Transverse colon (tissue), 4 donors: ENCODE measurements at regions not wholly inside any gene's neighbourhood (a gene's known extent, or its start where the extent isn't known, plus 50 kb on each side); places are given as distances from the start of the nearest gene placed in this dataset.

Experiments used
- DNase-seq: peaks from one replicate; pipeline ENCODE4 v3.0.0-alpha.2; 2019
- H3K27ac ChIP-seq, 4 donors: fragments of 200-600 bp; sonication (generic); 2 replicates each; pipeline ENCODE4 v1.5.1; 2016 to 2018; ENCODE audit warnings: inconsistent platforms in 4 of 4
- H3K27me3 ChIP-seq: fragments of 200-600 bp; sonication (generic); 2 replicates; pipeline ENCODE4 v1.5.1; 2017; ENCODE audit warnings: inconsistent platforms
- H3K36me3 ChIP-seq, 4 donors: fragments of 200-600 bp; sonication (generic); 2 replicates each; pipeline ENCODE4 v1.5.1; 2017 to 2019; ENCODE audit warnings: inconsistent platforms in 4 of 4
- H3K4me1 ChIP-seq, 4 donors: fragments of 200-600 bp; sonication (generic); 2 replicates each; pipeline ENCODE4 v1.5.1; 2017 to 2020; ENCODE audit warnings: inconsistent platforms in 4 of 4
- H3K4me3 ChIP-seq, 4 donors: fragments of 200-600 bp; sonication (generic); 1 replicate in 1 of 4; 2 replicates in 3 of 4; pipeline versions ENCODE4 v1.5.1 to v1.6.1; 2017 to 2019; ENCODE audit warnings: inconsistent platforms in 4 of 4
- H3K9me3 ChIP-seq, 2 donors: fragments of 200-600 bp; sonication (generic); 2 replicates each; pipeline ENCODE4 v1.5.1; 2017 to 2019; ENCODE audit warnings: inconsistent platforms in 2 of 2
- CTCF ChIP-seq, 5 experiments: fragments of 200-600 bp in 3 of 5; fragments of 450-650 bp in 2 of 5; sonication (generic) in 3 of 5; IDR thresholded peaks; 1 replicate in 2 of 5; 2 replicates in 3 of 5; pipeline ENCODE4 v1.5.1; 2016 to 2017; ENCODE audit warnings: antibody characterized with exemption in 5 of 5, inconsistent platforms in 3 of 5, mild to moderate bottlenecking in 2 of 5, moderate library complexity in 1 of 5
- EP300 ChIP-seq: sonication (generic); formaldehyde crosslinking; IDR thresholded peaks from one replicate; pipeline ENCODE4 v1.6.1; 2017; ENCODE audit warnings: antibody characterized with exemption, low read depth
- POLR2A ChIP-seq: fragments of 450-650 bp; IDR thresholded peaks from one replicate; pipeline ENCODE4 v1.6.1; 2016; ENCODE audit warnings: antibody characterized with exemption, mild to moderate bottlenecking, moderate library complexity
- POLR2AphosphoS5 ChIP-seq, 3 donors: sonication (generic); formaldehyde crosslinking; IDR thresholded peaks; one replicate each; pipeline ENCODE4 v1.6.1; 2016; ENCODE audit warnings: antibody characterized with exemption in 3 of 3
- WGBS, 2 donors: methylation state at CpG; one replicate each; pipeline ENCODE4 v1.1.5; 2018; ENCODE audit warnings: low coverage in 1 of 2; 5-methylcytosine and 5-hydroxymethylcytosine counted together
- in situ Hi-C, 4 donors: fragments of 200-750 bp; cut with MboI; loops; one replicate each; pipeline versions ENCODE4 v1.15.0 to v1.15.1; 2017; ENCODE audit warnings: low sequenced_read_pairs in 3 of 4, low pct_ligation_motif_present in 1 of 4, low pct_unique_long_range_greater_than_20kb in 1 of 4
- intact Hi-C: fragments of 100-400 bp; cut with DNase I; formaldehyde crosslinking; loops from one replicate; pipeline ENCODE4 v1.15.1; 2023; ENCODE audit warnings: low total_unique reads

DNA sequence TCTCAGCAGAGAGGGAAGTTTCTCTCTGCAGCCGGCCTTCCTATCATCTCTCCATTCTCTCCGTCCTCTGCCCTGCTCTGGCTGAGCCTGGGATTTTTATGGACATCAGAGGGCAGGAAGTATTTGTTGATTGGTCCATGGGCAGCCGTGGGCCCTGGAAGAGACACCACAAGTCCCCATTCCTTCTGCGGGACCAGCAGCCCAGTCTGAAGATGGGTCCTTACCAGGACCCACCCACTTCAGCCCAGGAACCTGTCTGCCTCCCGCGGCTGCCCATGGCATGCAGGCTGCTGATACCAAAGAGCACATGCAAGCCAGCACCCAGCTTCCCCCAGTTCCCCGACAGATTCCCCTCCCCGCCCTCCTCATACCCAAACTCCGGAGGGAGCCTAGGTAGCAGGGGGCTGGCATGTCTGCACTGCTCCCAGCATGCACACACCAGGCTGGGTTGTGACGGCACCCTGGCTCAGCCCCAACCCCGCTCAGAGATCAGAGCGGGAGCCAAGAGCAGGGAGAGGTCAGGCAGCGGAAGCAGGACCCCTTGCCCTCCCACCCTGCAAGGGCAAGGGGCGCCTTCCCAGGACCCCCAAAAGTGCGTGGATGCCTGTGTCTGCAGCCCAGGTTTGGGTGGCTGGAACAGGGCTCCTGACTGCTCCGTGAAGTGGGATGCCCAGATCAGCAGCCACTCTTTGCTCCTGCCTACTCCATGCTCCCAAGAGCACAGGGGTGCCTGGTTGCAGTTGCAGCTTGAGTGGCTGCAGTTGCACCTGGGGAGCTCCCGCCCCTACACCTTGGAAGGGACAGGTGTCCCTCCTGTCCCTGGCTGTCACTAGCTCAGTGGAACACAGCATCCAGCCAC, 538.6 kb upstream of the POT1 start:
- no peak for DNase-seq
- no peaks in the 10 kb centered on the region for H3K27me3 ChIP-seq
- no peak for TF ChIP-seq EP300
- no peak for TF ChIP-seq POLR2AphosphoS5 (IDR thresholded peaks at IDR 0.05)
- TF ChIP-seq CTCF (IDR thresholded peaks at IDR 0.05), result no peak
- no peak for TF ChIP-seq POLR2A
- no peaks in the 10 kb centered on the region for H3K36me3 ChIP-seq
- WGBS, 2 donors, result 60 to 84% methylated on average over 1 to 16 of the region's 17 CpGs
- in situ Hi-C loops (no loop called here), intact Hi-C loops (no loop called here)
- H3K4me3 ChIP-seq, result no peak overlapping the region
- H3K4me1 ChIP-seq, result no peaks in the 10 kb centered on the region
- H3K27ac ChIP-seq, result no peak overlapping the region
- no peaks in the 10 kb centered on the region for H3K9me3 ChIP-seq

DNA sequence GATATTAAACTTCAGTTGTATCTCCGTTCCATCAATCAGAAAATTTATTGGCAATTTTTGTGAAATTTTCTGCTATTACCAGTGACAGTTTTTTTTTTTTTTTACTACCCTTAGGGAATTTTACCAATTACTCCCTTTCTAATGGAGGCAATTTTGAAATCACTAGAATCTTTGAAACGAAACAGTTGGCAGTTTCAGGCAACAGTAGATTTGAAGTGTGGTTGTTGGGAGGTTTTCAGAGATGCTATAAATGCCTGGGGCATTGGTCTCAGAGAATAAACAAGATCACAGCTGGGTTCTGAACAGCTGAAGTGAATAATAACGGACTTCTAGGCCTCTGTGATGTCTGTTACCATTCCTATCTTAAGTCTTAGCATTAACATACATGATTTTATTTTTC, 535.9 kb upstream of the POT1 start:
- H3K4me1 ChIP-seq, result no peaks in the 10 kb centered on the region
- H3K36me3 ChIP-seq, result no peaks in the 10 kb centered on the region
- WGBS, 2 donors, result 40 to 52% methylated on average over 3 of the region's 3 CpGs
- in situ Hi-C loops (no loop called here), intact Hi-C loops (no loop called here)
- no peaks in the 10 kb centered on the region for H3K9me3 ChIP-seq
- no peaks in the 10 kb centered on the region for H3K27me3 ChIP-seq
- no peak overlapping the region for H3K27ac ChIP-seq
- DNase-seq, result no peak
- TF ChIP-seq CTCF (IDR thresholded peaks at IDR 0.05) (no peak), POLR2A (no peak), POLR2AphosphoS5 (IDR thresholded peaks at IDR 0.05) (no peak), EP300 (no peak)
- no peak overlapping the region for H3K4me3 ChIP-seq

GRCh38 chr7:125462615-125463014, 533.0 kb upstream of the POT1 start:
- Histone ChIP-seq H3K9me3 (peaks cover 7 to 14% of the 10 kb centered on the region in 2 donors), H3K36me3 (no peaks in the 10 kb centered on the region), H3K4me1 (no peaks in the 10 kb centered on the region), H3K4me3 (no peak overlapping the region), H3K27me3 (no peaks in the 10 kb centered on the region), H3K27ac (no peak overlapping the region)
- no peak for DNase-seq
- in situ Hi-C loops (no loop called here), intact Hi-C loops (no loop called here)
- TF ChIP-seq CTCF (IDR thresholded peaks at IDR 0.05), result no peak
- TF ChIP-seq POLR2A, result no peak
- TF ChIP-seq POLR2AphosphoS5 (IDR thresholded peaks at IDR 0.05), result no peak
- no peak for TF ChIP-seq EP300
- WGBS, 2 donors, result 89 to 100% methylated on average over 2 of the region's 2 CpGs

DNA sequence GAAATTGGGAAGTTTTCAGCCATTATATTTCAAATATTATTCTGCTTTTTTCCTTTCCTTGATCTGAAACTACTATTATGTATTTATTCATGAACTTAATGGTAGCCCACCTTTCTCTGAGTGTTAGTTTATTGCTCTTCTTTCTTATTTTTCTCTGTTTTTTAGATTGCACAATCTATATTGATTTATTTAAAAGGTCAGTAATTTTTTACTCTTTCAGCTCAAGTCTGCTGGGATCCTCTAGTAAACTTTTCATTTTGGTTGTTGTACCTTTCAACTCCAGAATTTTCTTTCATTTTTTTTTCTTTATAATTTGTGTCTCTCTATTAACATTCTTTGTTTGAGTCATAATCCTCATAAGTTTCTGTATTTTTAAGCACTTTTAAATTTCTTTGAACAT, 529.4 kb upstream of the POT1 start:
- peaks cover 10 to 15% of the 10 kb centered on the region in 2 donors for H3K9me3 ChIP-seq
- H3K4me1 ChIP-seq, result no peaks in the 10 kb centered on the region
- H3K4me3 ChIP-seq, result no peak overlapping the region
- no peaks in the 10 kb centered on the region for H3K36me3 ChIP-seq
- intact Hi-C loops (no loop called here), in situ Hi-C loops (no loop called here)
- DNase-seq, result no peak
- no peak overlapping the region for H3K27ac ChIP-seq
- no peaks in the 10 kb centered on the region for H3K27me3 ChIP-seq
- TF ChIP-seq EP300 (no peak), POLR2A (no peak), CTCF (IDR thresholded peaks at IDR 0.05) (no peak), POLR2AphosphoS5 (IDR thresholded peaks at IDR 0.05) (no peak)
